OCI-LY1 (cell line): ENCODE measurements at regions not wholly inside any gene's neighbourhood (a gene's known extent, or its start where the extent isn't known, plus 50 kb on each side); places are given as distances from the start of the nearest gene placed in this dataset.

ENCODE experiments used
- CTCF ChIP-seq: fragments of 200-600 bp; sonication (generic), shearing (Covaris generic); IDR thresholded peaks from 2 replicates; pipeline ENCODE4 v1.5.1; 2017; ENCODE audit warnings: mild to moderate bottlenecking, antibody characterized with exemption, low read length, moderate library complexity, mixed read lengths
- EZH2 ChIP-seq: fragments of 200-600 bp; sonication (generic), shearing (Covaris generic); IDR thresholded peaks from 2 replicates; pipeline ENCODE4 v1.8.0; 2017; ENCODE audit warnings: borderline replicate concordance, mixed run types, mild to moderate bottlenecking, antibody characterized with exemption, low read length, moderate library complexity, mixed read lengths

GRCh38 chr12:61754214-61754613 lies 506.0 kb upstream of the USP15 start:
- TF ChIP-seq CTCF (no peak), EZH2 (no peak)
